H4 (cell line): ENCODE measurements at regions not wholly inside any gene's neighbourhood (a gene's known extent, or its start where the extent isn't known, plus 50 kb on each side); places are given as distances from the start of the nearest gene placed in this dataset.
"Not testable (repeated sequence)": the region's sequence is repeated elsewhere in the genome, so short reads cannot be mapped to it uniquely, and the experiment has no call there.

ENCODE experiments used
- DNase-seq: peaks from one replicate; pipeline ENCODE4 v3.0.0-alpha.2; 2015; ENCODE audit warnings: low spot score

DNA sequence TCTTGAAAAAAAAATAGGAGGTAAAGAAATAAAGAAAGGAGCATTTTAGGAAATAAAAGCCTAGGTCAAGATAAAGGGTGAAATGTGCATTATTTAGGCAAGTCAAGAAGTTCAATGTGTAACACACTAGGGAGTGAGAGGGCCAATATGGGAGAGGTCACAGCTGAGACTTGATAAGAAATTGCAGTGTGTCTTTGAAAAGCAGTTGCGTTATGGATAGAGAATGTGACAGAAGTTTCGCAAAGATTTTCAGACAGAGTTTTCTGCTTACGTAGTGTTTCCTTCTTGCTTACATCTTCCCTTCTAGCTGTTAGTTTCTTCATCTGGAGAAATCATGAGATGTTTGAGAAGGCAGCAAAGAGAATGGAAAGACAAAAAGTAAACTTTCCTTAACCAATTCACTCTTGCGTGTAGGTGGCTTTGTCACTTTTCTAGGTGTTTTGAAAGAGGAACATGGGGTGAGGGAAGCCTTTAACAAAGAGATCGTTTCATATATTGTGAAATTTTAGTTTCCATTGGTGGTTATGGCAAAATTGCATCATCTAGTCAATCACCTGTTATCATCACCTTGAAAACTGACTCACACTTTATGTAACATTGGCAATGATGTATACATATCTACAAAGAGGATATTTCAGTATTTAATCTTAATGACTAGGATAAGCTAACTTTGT is 975.5 kb downstream of the OLFM4 start:
- no peak for DNase-seq

- DNase-seq, result no peak
Observed at GRCh38 chr13:54016542-54016941, 987.9 kb downstream of the OLFM4 start.

GRCh38 chr13:54018485-54018884 is 989.9 kb downstream of the OLFM4 start:
- DNase-seq, result no peak

- DNase-seq, result peak; percentile 58
Observed at GRCh38 chr13:54029226-54029625, 1000.6 kb downstream of the OLFM4 start.

- DNase-seq, result no peak
Observed at GRCh38 chr13:54029720-54030119, 1001.1 kb downstream of the OLFM4 start.

DNA sequence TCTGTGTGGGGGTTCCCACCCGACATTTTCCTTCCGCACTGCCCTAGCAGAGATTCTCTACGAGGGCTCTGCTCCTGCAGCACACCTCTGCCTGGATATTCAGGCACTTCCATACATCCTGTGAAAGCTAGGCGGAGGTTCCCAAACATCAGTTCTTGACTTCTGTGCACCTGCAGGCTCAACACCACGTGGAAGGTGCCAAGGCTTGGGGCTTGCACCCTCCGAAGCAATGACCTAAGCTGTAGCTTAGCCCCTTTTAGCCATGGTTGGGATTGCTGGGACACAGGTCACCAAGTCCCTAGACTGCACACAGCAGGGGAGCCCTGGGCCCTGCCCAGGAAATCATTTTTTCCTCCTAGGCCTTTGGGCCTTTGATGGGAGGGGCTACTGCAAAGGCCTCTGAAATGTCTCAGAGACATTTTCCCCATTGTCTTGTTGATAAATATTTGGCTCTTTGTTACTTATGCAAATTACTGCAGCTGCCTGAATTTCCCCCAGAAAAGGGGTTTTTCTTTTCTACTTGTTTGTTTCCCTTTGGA is 1004.8 kb downstream of the OLFM4 start:
- no peak for DNase-seq

DNA sequence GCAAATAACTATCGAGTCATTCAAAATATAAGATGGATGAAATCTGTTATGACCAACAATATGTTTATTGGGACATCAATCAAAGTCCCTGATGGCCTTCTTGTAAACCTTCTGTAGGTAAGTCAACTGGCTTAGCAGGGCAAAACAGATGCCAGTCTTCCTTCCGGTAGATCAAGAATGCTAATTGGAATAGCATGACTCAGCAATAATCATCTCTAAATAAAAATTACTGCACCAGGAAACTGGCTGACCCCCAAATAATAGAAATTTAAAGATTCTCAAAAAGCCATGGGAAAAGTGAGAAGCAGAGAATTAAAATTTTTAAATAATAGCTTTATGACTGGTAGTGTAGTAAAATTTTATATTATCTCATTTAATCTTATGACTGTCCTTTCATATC is 1005.4 kb downstream of the OLFM4 start:
- no peak for DNase-seq

DNA sequence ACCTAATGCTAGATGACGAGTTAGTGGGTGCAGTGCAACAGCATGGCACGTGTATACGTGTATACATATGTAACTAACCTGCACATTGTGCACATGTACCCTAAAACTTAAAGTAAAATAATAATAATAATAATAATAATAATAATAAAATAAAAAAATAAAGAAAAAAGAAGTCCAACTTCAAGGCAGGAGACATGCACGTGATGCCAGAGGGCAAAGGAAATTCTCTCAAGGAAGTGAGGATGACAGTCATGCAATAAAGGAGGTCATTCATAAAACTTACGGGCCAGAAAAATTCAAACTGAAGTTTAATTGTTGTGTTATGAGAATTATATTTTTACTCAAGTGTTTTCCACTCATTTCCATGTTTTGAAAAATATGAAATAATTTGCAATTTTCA is 1028.8 kb downstream of the OLFM4 start:
- not testable (repeated sequence) for DNase-seq

- not testable (repeated sequence) for DNase-seq
Observed at GRCh38 chr13:54069958-54070357, 1041.3 kb downstream of the OLFM4 start.

GRCh38 chr13:54077569-54077968 is 1049.0 kb downstream of the OLFM4 start:
- DNase-seq, result no peak

GRCh38 chr13:54078271-54078870 is 1049.8 kb downstream of the OLFM4 start:
- no peak for DNase-seq

DNA sequence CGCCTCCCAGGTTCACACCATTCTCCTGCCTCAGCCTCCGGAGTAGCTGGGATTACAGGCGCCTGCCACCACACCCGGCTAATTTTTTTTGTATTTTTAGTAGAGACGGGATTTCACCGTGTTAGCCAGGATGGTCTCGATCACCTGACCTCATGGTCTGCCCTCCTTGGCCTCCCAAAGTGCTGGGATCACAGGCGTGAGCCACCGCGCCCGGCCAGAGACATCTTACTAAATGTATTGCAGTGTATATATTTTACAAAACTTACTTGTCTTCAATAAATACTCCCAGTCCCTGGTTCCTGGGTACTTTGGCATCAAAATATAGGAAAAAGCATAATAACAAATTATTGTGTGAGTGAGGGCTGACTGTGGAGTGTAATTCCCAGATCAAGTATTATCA is 1053.7 kb downstream of the OLFM4 start:
- DNase-seq, result not testable (repeated sequence)

GRCh38 chr13:54091884-54092283 is 1063.3 kb downstream of the OLFM4 start:
- no peak for DNase-seq

DNA sequence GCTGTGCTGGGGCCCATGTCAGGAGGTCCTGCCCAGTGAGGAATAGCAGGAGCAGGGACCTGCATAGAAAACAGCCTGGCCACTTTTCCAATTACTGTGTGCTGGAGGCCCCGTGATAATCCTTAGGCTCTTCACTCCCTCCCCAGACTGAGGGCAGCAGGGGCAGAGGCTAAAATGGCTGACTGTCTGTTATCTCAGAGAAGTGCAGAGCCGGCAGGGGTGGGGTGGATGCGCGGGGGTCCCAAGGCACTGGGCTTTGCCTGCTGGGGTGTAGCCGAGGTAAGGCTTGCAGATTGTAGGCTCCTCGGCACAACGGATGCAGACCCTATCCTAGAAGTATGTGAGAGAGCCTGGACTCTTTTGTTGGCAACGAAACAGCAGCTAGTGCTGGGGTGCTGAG is 1064.1 kb downstream of the OLFM4 start:
- no peak for DNase-seq

GRCh38 chr13:54110597-54110996 is 1082.0 kb downstream of the OLFM4 start:
- no peak for DNase-seq

- DNase-seq, result peak; percentile 54
Observed at GRCh38 chr13:54124700-54125099, 1096.1 kb downstream of the OLFM4 start.

- DNase-seq, result not testable (repeated sequence)
Observed at GRCh38 chr13:54130931-54131330, 1102.3 kb downstream of the OLFM4 start.

DNA sequence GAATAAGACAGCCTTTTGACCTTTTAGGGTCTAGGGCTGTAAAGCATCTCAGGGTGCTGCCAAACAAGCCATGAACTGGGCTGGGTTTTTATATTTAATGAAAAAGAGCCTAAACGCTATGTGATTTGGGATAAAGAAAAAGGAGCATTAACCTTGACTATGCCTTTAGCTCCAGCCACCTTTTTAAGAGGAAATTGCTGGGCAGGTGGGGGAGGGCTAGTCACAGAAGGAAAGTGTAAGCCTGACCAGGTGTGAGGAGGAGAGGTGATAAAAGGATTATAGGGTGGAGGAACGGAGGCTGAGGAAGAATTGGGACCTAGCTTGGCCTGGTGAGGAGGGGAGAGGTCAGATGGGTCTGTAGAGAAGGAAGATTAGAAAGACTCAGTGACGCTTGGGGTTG is 1102.8 kb downstream of the OLFM4 start:
- not testable (repeated sequence) for DNase-seq

GRCh38 chr13:54132127-54132526 is 1103.5 kb downstream of the OLFM4 start:
- not testable (repeated sequence) for DNase-seq

DNA sequence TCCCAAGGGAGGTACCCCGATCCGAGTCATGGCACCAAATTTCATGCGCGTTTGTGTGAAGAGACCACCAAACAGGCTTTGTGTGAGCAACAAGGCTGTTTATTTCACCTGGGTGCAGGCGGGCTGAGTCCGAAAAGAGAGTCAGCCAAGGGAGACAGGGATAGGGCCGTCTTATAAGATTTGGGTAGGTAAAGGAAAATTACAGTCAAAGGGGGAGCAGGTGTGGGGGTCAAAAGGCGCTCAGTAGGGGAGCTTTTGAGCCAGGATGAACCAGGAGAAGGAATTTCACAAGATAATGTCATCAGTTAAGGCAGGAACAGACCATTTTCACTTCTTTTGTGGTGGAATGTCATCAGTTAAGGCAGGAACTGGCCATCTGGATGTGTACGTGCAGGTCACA is 1104.1 kb downstream of the OLFM4 start:
- DNase-seq, result not testable (repeated sequence)

DNA sequence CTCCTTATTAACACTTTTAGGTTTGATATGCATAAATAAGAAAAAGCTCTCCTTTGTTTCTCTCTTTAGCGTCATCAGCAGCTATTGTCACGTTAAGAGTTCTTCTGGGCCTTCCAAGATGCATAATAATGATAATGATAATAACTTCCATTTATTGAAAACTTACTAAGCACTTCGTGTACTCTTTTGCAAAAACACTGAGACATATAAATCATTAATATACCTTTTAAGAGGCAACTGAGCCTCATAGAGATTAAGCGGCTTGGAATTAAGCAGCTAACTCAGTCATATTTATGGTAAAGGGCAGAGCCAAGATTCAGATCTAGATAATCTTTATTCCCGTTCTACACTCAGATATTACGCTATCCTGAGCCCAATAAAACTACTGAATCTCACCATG is 1105.1 kb downstream of the OLFM4 start:
- no peak for DNase-seq

GRCh38 chr13:54144828-54145227 is 1116.2 kb downstream of the OLFM4 start:
- no peak for DNase-seq

- no peak for DNase-seq
Observed at GRCh38 chr13:54150851-54151250, 1122.2 kb downstream of the OLFM4 start.
